ENCODE measurements at regions not wholly inside any gene's neighbourhood (a gene's known extent, or its start where the extent isn't known, plus 50 kb on each side); places are given as distances from the start of the nearest gene placed in this dataset.

GRCh38 chr2:128628996-128629395 lies 310.3 kb upstream of the HS6ST1 start:
- no peak for DNase-seq (ENCODE audit: low read depth in 2 of 2)

DNA sequence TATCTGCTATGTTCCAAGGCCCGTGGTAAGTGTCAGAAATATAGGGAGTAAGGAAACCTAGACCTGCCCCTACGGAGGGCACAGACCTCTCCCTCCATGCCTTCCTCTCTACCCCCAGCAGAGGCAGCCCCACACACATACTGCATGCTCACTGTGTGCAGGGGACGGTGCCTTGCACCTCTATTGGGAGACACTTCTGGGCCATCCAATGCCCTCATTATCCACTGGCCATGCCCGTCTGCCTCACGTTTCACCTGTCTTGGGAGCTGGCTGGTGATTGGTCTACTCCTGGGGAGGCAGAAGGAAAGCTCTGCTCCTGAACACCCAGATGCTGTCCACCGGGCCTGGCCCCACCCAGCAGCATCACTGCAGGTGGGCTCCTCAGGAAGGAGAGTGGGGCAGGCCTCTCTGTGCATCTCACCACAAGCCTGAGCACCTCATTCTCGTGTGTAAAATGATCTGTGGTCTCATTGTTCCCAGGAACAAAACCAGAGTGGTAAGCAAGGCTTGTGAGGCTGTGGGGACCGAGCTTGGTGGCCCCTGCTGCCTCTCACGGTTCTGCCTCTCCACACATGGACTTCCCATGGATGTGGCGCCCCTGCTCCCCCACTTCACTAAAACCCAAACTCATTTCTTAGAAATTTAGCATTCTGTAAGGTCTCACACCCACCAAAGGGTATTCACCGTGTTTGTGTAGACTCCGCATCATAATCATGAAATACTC lies 312.5 kb upstream of the HS6ST1 start:
- no peak for DNase-seq (ENCODE audit: low read depth in 2 of 2)

- DNase-seq (ENCODE audit: low read depth in 2 of 2): no peak
Observed at GRCh38 chr2:128631698-128632500, 313.2 kb upstream of the HS6ST1 start.

GRCh38 chr2:128632501-128632800 lies 313.8 kb upstream of the HS6ST1 start:
- no peak for DNase-seq (ENCODE audit: low read depth in 2 of 2)

GRCh38 chr2:128633501-128633900 lies 314.8 kb upstream of the HS6ST1 start:
- DNase-seq (ENCODE audit: low read depth in 2 of 2): peak; percentile 80 to 83

GRCh38 chr2:128635361-128635900 lies 316.8 kb upstream of the HS6ST1 start:
- DNase-seq (ENCODE audit: low read depth in 2 of 2): no peak

- DNase-seq (ENCODE audit: low read depth in 2 of 2): no peak
Observed at GRCh38 chr2:128636802-128637147, 318.1 kb upstream of the HS6ST1 start.

DNA sequence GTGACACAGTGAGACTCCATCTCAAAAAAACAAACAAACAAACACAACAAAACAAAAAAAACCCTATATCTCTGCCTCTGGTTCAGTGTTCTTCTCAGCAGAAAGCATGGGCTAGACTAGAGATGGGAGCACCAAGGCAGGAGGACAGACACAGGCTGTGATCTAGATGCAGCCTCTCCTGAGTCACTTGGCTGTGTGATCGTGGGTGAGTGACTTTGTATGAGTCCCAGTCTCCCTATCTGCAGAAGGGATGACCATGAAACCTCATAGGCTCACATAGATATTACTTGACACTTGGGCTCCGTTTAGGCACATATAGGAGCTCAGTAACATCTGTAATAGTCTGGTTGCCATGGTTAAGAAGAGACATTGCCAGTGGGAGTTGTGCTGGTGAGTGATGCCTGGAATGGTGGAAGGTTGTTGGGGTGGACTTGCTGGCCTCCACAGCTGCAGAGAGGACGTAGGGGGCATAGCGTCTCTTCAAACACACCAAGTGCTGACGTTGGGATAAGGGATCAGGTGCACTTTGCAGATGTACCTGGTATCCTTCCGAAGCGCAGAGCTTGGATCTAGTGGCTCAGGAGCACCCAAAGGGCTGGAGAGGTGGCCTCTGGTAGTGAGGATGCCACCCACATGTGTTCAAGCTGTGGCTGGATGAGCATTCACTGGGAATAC lies 318.9 kb upstream of the HS6ST1 start:
- DNase-seq (ENCODE audit: low read depth in 2 of 2): no peak

DNA sequence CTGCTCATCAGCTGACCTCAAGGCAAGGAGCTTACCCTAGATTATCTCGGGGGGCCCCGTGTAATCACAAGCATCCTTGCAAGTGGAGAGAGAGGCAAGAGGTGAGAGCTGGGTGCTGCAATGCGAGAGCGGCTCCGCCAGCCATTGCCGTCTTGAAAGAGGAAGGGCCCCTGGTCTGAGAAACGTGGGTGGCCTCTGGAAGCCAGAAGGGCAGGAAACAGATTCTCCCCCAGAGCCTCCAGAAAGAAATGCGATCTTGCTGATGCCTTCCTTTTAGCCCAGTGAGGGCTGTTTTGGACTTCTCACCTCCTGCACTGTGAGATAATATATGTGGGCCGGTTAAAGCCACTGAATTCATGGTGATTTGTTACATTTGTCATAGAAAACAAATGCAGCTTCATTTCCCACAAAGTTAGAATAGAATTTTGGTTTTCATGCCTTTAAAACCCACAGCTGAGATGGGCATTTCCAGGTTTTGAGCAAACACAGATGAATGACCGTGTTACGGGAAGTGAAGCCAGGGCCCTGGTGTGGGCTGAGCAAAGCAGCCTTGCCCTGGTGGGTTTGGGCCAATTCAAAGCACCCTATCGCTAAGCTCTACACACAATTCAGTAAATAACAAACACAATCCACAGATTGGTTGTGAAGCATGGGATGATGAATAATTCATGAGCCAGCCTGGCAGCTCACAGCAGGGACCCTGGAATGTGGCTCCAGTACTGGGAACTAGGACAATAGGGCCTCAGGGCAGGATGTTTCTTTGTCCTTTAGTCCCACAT lies 319.9 kb upstream of the HS6ST1 start:
- DNase-seq (ENCODE audit: low read depth in 2 of 2): no peak

- DNase-seq (ENCODE audit: low read depth in 2 of 2): no peak
Observed at GRCh38 chr2:128639120-128639477, 320.4 kb upstream of the HS6ST1 start.

DNA sequence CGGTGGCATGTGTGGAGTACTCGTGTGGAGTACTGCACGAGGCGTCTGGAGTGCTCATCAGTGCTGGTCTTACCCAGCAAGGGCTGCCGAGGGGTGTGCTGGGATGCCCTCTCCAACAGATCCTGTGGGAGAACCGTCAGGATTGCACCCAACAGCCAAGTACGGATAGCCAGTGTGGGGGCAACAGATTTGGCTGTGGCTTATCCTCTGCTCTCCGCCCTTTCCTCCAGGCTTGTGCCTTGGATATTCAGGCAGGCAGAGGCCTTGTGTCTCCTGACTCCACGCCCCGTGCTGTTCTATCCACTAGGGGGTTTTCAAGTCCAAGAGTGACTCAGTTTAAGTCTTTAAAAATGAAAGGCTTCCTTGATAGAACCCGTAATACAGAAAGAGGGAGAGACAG lies 321.0 kb upstream of the HS6ST1 start:
- DNase-seq (ENCODE audit: low read depth in 2 of 2): no peak

DNA sequence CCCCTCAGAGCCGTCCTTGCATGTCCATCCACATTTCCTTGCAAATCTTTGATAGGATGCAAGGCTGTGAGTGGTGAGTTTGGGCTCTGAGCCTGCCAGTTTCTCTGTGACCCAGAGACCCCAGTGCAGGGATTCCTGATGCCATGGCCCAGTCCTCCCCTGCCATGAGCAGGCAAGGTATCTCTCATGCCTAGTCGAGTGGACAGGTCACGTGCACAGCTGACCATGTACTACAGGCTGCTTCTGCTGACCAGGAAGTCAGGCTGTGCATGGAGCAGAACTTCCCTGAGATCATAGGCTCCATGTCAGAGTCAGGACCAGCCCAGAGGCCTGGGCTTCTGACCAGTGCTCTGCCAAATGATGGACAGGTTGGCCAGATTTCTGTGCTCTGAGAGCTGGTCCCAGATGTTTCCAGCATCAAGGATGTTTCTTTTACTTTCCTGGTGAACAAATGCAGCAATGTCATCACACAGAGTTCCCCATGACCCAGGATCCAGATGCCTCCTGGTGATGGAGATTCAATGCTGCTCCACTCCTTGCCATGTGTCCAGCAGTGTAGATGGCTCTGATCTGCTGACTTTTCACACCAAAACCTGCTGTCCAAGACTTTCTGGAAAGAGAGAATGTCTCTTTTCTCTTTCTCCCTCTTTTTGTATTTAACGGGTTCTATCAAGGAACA lies 321.6 kb upstream of the HS6ST1 start:
- no peak for DNase-seq (ENCODE audit: low read depth in 2 of 2)

DNA sequence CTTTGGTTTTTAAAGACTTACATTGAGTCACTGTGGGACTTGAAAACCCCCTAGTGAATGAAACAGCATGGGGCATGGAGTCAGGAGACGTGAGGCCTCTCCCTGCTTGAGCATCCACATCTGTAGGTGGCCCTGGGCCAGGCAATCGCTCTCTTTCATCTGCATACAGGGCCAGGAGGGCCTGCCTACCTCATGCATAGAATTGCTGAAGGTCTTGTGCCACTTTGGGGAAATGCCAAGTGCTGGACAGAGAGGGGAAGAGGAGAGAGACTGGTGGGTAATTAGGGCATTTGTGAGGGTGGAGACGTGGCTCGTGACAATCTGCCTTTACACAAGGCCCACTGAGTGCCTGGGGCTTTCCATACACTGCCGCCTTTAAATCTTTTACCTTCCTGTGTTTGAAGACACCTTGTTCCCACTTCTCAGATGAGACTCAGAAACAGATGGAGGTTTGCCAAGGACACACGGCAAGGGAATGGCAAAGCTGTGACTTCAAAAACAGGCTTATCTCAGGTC lies 322.2 kb upstream of the HS6ST1 start:
- DNase-seq (ENCODE audit: low read depth in 2 of 2): no peak

DNA sequence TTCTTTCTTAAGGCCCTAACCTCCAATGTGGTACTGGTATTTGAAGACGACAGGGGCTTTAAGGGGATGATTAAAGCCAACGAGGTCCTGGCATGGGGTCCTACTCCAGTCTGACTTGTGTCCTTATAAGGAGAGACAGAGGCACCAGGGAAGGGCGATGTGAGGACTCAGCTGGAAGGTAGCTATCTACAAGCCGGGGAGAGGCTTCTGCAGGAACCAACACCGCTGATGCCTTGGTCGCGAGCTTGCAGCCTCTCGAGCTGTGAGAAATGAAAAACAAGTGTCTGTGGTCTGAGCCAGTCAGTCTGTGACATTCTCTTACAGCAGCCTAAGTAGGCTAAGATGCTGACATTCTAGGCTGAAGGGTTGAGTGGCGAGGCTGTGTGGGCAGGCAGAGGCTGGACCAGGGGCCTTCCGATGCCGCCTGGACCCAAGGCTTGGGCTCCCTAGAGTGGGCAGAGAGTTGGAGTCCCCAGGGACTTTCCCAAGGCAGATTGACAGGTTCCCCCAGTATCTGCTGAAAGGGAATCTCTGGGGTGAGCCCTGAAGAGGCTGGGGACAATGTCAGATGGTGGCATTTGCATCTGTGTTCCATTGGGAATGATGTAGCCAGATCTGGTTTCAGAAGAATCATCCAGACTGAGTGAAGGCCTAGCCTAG lies 322.9 kb upstream of the HS6ST1 start:
- no peak for DNase-seq (ENCODE audit: low read depth in 2 of 2)

DNA sequence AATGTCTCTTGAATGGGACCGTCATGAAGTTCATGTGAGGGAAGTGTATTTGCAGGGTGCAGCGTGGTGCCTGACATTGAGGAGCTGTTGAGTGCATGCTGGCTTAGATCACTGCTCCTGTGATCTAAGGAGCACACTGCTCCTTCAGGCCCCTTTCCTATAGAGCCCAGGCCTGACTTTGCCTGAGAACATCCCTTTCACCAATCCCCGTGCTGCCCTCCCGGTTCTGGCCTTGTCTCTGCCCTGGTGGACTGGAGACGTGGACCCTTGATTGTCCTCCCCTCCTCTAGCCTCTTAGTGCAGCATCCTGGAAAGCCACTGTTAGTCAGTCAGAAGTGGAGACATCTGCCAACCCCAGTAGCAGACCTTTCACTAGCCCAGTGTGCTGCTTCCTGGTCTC lies 323.6 kb upstream of the HS6ST1 start:
- no peak for DNase-seq (ENCODE audit: low read depth in 2 of 2)

DNA sequence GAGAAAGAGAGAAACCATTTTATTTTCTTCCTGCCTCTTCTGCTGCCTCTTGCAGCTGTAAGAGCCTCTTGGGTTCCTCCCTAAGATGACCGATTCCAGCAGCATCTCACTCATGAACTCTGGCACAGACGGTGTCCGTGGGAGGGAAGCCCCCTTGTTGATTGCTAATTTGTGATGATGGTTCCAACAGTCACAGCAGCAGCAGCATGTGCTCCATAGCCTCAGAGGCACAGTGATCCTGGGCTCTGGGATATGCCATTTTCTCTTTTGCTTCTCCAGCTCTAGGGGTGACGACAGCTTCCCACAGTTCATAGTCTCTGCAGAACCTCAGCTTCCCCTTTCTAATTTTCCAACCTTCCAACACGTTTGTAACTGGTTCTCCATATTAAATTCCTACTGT lies 324.2 kb upstream of the HS6ST1 start:
- no peak for DNase-seq (ENCODE audit: low read depth in 2 of 2)

DNA sequence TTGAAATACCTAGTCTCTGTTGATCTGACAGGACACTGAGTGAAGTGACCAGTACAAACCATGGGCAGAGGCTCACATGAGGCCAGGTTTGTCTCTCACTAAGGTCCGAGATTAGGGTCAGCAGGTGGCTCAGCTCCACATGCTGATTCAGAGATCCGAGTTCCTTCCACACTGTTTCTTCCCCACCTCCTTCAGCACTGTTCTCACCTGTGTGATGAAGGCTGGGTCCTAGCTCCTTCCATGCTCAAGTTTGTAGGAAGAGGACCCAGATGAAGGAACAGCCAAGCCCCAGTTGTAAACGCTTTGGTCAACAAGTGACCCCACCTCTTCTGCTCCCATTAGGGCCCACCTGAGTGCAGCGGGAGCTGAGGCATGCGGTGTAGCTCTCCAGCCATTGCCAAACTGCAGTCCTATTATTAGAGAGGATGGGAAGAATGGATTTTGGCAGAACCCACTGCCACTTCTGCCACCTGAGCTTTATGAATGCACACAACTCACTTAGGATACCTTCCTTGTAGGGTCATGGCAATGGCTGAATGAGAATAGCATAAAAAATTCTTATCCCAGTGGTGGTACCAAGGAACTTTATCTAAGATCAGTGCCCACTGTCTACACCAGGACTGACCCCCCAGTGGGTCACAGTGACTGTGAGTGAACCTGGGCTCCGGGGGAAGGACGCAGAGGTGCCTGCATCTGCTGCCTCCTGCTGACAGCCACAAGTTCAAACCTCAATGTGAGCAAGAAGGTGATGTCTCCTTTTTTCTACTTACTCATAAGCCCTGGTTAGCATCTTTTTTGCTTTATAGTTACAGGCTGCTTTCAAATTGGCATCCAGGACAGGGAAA lies 324.8 kb upstream of the HS6ST1 start:
- DNase-seq (ENCODE audit: low read depth in 2 of 2): no peak

DNA sequence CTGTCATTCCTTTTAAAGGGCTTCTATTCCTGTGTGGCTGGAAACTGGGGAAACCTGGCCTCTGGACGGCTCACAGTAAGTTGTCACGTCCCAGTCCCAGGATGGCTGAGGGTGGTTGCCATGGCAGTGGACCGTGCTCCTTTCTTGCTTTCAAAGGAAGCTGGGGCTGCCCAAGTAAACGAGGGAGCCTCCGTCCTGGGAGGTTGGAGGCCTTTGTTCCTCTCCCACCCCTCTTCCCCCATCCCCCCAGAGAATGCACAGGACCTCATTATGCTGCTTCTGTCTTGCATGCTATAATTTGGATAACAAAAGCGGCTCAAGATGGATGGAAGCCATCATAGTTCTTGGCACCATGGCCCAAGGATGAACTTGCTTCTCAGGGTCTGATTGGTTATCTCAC lies 325.5 kb upstream of the HS6ST1 start:
- DNase-seq (ENCODE audit: low read depth in 2 of 2): no peak

- DNase-seq (ENCODE audit: low read depth in 2 of 2): no peak
Observed at GRCh38 chr2:128644718-128645256, 326.1 kb upstream of the HS6ST1 start.

DNA sequence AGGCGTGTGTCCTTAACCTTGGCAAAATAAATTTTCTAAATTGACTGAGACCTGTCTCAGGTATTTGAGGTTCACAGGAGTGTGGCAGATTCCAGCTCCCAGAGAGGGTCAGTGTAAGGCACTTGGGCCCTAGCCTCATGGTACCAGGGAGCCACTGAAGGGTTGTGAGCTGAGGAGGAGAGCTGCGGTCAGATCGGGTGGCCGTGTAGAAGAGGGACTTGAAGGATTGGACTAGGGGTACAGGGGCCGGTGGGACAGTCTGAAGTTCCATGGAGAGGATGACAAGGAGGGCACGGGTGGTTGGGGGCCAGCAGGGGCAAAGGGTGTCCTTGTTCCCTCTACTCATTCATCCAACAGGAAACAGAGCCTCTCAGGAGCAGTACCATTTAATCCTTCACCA lies 327.0 kb upstream of the HS6ST1 start:
- DNase-seq (ENCODE audit: low read depth in 2 of 2): no peak

Data from fibroblast of skin of left biceps (primary cell).